T-helper 2 cell (primary cell): ENCODE measurements at regions not wholly inside any gene's neighbourhood (a gene's known extent, or its start where the extent isn't known, plus 50 kb on each side); places are given as distances from the start of the nearest gene placed in this dataset.

Experiments used
- DNase-seq, 5 experiments: peaks; one replicate each; pipeline versions ENCODE4 v3.0.0 to v3.0.0-alpha.2; 2012 to 2022

DNA sequence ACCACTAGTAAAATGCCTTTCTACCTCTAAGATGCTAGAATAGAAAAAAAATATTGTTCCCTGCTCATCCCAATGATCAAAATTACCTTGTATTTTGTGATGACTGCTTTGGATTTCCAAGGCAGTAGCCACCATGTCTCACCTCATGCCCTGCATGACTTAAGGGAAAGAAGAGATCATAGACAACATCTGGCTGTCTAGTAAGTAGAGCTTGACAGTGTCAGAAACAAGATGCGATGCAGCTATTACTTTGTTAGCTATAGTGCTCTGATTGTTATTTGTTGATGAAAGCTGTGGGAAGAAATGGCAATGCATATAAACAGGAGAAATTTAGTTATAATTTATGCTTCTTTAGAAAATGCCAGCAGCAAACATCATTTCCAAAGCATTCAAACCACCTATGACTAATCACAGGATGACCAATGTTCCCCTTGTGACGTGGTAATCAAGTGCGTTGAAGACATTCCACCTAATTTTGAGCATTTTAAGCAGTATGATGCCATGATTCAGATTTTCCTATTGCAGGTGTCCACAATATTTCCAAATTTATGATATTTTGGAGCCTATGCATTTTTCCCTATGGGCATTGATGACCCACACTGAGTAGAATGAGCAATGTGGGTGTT is 308.3 kb downstream of the KCNRG start:
- DNase-seq, result no peak

DNA sequence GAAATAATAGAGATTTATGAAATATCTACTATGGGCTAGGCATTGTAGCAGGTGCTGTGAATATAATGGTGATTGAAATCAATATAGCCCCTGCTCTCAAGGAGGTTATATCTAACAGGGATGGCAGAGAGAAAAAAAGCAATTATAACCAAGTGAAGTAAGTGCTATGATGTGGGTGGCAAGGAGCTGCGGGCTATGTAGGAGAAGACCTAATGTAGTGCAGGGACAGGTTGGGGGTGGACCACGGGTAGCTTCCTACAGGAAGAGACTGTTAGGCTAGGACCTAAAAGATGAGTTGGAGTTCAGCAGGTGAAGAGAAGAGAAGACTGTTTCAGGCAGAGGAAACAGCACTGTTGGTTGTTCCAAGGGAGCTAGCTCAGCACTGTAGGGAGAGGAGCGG is 311.0 kb downstream of the KCNRG start:
- no peak for DNase-seq

DNA sequence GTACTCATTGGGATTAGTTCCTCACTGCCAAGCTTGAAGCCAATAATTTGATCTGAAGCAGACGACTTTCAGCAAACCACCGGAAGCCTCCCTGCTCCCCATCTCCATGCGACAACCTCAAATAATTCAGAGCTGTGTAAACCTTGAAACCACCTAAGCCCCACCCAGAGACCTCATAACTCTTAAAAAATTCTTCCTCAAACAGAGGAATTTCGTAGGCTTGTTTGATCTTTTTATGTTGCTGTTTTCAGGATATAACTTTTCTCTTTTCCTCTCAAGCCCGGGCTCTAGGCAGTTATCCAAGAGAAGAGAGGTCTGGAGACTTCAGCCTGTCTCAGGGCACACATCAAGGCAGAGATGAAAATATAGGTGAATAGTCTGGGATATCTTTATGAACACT is 311.6 kb downstream of the KCNRG start:
- DNase-seq, result no peak

DNA sequence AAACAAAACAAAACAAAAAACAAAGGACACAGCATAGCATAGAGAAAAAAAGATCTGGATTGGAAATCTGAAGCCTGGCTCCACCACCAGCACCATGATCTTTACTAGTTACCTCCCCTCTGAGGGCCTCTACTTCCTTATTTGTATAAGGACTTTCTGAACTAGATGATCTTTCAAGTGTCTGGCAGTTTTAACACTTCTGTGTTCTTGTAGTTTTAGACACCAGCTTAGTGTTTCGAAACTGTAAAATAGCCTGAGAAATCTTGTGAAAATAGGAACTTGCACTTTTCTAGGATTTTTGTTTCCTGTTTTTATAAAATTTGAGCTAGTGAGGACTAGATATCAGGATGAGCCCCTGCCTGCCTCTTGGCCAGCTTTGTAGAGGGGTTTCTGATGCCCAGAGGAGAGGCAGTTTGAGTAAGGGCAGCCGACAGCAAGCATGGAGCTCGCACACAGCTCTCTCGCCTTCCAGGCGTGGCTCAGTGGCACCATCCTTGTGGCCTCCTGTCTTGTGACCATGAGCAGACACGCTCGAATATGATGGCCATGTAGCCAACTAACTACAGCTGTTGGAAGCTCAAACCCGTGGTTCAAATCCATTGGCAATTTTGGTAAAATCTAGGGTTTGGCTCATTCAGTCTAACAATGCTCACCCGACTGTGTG is 319.0 kb downstream of the KCNRG start:
- DNase-seq, result no peak

DNA sequence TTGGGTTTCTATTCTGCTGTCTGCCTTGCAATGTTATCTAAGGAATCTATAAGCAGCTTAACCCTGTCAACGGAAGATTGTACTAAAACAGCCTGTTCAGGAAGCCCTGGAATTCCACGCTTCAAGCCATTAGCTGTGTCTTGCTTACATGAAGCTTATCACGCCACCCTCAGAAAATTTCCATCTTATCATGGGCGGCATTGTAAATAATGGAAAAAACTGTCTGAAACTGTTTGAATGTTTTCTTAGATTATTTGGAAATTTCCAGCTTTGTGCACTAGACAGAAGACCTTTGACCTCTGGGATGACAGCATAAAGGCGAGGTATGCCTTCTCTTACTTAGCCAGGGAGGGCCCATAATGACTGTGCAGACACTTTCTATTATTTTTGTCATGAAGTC is 319.7 kb downstream of the KCNRG start:
- no peak for DNase-seq

DNA sequence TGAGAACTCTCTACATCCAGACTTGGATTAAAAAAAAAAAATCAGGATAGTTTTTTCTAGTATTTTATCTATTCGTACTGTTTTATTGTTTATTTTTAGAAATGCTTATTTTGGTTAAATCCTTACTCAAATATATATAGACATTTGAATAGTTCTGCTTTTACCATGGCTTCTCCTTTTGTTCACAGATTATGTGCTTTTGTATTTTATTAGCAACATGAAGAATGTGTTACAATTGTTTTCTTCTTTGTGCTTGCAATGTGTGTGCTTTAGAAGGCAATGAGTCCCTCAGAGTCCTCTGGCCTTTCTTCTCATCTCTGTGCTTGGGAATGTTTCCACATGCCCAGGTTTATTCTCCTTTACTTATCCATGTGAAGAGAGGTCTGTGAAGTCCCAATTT is 324.0 kb downstream of the KCNRG start:
- DNase-seq, result no peak

DNA sequence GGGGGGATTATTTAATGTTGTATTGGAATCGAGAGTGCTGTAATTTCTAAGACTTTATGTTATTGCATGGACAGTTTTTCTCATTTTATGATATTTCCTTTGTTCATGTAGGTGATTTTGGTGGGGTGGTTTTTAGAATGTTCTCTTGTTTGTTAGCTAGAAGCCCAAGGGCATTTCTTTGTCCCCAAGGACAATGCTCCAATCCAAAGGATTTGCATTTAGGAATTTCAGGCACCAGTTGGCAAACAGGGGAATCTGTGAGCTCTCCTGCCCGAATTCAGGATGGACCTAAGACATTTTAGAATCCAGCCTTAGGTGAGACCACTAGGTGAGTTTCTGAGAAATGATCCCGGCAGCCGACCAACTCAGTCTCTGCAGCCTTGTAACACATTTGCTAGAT is 324.9 kb downstream of the KCNRG start:
- no peak for DNase-seq

DNA sequence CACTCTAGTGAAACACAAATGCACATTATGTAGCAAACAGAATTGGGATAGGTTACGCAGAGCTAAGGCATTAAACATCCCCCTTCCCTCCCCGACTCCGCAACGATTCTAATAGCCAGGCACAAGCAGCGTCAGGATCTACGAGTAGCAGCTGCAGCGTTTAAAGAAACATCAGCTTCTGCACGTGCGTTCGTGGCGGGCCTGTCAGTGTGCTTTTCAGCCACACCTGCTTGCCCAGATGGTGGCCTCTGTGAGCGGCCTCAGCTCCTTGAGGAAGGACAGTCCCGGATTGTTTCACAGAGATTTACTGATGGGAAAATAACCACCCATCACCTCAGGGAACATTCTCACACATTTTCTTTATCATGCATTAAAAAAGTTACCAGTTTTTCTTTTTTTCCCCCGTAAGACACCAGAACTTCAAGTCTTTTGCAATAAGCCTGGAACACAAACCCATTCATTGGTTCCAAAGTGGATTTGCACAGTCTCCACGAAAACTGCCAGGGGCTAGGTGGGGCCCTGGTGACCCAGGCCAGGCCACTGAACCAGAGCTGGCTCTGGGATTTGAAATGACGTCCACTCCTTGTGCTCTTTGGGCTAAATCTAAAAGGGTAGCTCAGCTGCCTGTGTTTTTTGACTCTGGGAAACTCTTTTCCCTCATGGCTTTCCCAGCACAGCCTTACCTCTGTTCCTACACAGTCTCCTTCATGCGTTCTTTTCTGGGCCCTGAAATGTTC is 325.5 kb downstream of the KCNRG start:
- no peak for DNase-seq

DNA sequence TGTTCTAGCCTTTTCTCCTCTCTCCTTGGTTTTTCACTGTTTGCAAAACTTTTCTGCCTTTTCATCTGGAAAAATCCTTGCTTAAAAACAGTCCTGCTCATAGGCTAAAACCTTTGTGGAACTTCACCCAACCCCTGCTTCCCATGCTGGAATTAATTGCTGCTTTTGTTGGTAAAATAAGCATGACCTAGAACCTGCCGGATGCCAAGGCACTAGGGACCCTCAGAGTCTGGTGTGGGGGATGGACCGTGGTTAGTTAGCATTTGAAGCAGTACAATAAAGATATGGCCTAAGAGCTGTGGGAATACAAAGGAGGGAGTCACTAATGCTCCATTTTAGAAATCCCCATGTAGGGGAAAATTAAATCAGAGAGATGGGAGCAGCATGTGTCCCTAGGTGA is 326.3 kb downstream of the KCNRG start:
- DNase-seq, result no peak

DNA sequence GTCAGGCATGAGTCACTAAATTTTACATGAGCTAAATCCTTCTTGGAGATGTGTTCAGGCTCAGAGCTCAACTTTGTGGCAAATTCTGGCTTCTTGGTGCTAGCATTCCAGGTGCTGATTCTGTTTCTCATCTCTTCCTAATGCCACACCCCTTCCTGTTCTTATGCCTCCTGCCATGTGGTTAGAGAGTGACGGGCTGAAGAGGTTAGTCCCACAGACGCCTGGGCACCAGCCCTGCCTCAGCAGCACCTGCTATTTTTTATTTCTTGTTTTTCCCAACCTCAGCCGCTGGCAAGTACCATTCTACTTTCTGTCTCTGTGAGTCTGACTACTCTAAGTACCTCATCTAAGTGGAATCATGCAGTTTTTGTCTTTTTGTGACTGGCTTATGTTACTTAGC is 329.5 kb downstream of the KCNRG start:
- DNase-seq, result no peak

DNA sequence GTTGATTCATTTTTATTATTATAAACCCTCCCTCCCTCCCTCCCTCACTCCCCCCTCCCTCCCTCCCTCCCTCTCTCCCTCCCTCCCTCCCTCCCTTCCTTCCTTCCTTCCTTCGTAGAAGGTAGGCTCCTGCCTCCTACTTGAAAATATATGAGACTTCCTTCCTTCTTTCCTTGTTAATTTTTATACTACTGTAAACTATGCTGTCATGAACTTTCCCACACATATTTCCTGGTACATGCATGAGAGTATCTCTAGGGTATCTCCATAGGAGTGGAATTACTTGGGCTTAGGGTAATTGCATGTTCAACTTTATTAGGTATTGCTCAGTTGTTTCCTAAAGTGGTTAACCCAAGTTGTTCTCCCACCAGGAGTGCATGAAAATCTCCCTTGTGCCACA is 330.6 kb downstream of the KCNRG start:
- no peak for DNase-seq

DNA sequence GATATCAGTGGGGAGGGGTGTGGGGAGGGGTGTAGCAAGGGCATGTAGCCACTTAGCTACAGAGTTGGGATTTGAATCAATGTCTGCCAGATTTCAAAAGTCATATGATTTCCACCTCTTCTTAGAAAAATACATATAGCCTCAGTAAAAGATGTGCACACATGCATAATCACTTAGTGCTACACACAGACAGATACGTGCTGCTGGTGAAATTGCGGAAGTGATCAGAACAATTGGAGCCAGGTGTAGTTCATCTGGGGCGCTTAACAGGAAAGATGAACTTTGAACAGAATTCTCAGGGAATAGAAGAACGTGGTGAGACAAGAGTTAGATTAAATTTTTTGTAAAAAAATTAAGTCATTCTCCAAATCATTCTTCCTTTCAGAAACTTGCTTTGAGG is 333.1 kb downstream of the KCNRG start:
- DNase-seq, result no peak

DNA sequence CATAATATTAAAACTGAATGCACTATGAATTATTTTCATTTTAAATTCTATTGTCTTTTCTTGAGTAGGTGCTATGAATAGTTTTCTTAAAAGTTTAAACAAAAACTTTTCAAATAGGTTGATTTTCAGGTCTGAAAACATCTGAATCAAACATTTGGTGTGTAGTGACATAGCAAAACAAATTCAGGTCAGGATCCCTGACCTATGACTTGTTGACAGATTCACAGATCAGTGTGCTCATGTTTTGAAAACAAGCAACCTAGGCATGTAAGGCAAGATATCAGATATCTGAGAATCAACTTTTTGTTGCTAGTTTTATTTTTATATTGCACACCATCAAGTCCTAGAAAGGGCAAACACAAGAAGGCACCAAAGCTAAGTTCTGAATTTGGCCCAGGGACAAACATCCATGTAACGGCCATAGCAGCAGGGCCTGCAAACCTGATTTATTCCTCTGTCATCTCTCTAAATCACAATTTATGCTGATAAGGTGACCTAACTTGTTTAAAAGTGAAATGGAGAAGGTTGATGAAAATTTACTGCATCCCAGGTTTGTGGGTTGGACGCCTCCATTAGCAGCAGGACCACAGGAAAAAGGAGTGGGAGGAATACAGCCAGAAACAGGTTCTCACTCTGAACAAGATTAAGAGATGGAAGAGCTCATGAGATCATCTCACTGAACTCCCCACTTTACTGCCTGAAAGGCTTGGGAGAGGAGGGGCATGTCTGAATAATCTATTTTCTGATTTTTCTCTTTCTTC is 337.7 kb downstream of the KCNRG start:
- DNase-seq, result no peak

DNA sequence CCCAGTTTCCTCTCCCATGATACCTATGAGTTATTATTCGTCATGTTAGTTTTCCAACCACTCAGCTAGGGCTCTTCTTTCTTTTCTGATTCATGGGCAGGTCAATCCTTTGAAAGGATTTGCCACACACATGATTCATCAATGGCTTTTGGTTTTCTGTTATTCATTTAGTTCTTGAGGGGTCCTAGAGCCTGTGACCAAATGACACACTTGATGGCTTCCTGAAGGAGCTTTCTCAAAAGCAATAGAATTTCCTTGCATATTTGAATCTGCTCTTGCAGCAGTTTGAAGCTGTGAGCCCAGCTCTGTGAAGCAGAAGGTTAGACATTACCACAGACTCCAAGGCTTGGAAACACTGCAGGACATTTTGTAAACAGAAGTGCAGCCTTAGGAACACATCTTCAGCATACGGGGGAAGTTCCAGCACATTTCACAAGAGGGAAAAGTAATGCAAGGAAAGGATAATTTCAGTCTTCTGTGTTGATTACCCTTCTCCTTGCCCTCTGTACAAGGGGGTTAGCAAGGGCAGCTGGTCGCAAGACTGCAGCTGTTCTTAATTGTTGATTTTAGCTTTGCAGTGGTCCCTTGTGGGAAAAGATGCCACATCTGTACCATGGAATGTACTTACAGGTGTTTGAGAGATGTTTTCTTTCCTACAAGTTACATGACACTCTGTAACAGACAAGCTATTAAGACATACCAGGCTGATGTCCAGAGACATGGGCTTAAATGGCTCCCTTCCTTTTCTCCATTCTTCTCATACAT is 338.6 kb downstream of the KCNRG start:
- DNase-seq, result no peak

DNA sequence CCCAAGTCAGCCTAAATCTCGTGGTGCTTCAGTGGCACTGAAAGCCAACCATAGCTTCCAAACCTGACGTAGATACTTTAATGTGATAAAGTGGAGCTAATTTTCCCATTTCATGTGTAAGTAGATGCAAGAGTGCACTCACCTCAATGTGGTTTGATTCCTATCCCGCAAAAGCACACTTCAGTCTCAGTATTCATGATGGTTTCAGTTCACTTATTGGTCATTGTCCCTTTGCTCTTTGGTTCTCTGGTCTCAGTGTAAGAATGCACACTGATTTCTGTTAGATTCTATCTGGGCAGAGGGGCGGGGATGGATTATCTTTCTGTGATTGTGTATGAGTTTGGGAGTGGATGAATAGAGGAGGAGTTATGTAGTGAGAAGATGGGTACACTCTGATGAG is 340.6 kb downstream of the KCNRG start:
- peak in 1 of 5 experiments; percentile 75 for DNase-seq

DNA sequence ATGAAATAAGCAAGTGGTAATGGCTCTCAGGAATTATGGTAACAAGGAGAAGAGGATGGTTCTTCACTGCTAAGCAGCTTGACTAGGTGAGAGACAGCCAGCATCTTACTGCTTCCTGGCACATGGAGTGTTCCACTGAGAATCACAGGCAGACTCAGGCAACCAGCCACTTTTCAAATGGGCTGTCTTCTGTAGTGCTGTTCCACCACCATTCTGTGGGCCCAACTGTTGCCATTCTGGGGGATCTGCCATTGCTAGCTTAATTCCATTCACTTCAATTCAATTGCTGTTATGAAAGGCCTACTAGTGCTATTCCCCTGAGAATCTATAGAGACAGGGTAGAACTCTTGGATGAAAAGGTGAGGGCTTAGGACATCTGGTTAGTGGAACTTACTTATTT is 341.9 kb downstream of the KCNRG start:
- no peak for DNase-seq

DNA sequence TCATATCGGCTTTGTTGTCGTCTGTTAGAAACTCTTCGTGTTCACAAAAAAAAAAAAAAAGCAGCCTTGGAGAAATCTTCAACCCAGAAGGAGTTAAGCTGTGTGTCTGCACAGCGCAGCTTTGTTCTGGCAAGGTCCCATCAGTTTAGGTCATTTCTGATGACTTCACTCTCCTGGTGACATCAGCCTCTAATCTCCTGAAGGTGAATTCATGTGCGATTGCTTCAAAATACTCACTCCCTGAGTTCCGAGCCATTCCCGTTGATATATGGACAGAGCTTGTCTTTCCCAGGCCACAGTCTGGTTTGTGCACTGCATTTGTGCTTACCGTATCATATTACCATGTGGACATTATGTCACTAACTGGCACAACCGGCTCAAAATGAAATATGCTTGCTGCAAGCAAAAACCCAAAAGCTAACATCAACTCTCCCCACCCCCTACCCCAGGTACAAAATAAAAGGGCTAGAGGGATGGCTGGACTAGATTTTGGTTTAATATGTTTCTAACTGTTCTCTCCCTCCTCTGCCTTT is 342.4 kb downstream of the KCNRG start:
- no peak for DNase-seq

DNA sequence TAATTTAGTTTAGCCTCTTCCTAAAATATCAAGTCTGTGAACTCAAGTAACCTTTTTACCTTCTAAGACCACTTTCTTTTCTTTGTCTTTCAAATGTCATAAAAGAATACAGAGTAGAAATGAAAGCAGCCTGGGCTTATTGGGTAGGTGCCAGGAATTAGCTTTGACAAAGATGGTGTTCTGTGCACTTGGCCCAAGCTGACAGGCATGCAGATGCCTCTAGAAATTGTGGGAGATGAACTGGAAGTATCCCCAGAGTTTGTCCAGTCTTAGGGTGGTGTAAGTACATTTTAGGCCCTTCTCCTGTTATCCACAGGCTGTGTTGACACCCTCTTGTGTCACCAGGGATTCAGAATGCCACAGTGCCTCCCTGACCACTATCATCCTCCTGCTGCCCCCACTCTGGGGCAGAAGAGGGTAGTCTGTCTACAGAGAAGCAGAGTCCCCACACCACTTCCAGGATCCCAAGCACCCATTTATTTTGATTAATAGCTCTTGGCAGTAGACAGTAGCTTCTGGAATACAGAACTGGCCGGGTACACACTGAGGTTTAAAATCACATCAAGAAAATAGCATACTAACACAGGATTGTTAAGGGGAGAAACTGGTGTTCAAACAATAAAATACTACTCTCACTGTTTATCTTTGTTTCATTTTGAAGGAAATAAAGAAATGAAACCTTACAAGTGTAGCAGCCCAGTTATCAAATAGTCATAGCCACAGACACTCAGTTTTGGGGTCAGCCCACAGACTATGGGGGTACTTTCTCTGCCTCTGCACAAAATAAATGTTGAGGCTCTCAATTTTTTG is 343.2 kb downstream of the KCNRG start:
- no peak for DNase-seq

DNA sequence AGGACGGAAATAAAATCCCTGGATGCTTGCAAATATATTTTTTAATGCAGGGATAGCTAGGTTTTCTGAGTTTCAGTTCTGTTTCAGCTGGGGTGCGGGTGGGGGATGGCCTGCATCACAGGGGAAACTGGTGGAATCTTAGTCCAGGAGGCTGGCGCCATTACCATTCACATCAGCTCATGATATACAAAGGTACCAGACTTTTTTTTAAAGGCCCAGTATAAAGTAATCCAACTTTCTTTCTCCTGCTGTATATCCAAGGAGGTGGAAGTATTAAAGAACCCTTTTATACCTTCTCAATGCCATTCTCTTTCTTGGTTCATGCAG is 343.8 kb downstream of the KCNRG start:
- DNase-seq, result no peak

DNA sequence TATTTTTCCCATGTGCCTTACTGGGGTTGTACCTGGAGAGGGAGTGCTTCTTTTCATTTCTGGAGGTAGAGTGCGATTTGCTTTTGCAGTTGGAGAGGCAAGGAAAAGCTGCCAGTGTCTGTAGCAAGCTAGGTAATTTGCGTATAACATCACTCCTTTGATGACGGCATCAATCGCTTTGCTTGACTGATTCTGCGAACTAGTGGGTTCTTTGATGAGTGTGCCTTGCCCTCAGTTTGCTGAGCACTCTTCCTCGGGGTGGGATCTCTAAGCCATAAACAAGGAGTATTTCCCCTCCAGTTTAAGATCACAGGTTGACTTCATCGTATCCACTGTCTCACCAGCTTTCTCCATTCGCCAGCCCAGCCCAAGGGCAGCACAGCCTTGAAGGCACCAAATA is 344.5 kb downstream of the KCNRG start:
- DNase-seq, result no peak

DNA sequence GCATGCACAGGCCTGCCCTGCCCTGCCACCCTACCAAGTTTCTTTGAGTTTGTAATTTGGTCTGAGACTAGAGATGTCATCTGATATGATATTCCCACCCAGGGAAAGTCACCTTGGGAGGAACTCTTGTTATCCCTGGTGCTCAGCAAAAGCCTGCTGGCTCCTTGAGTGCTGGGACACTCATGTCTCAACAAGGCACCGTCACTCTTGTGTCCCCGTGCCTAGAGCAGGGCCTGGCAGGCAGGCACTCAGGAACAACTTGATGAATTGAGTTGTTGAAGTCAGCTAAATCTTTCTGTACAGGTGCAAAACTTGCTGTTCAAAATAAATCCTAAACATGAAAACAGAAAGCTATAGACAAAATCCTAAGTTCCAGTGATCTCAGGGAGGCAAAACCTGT is 345.4 kb downstream of the KCNRG start:
- no peak for DNase-seq

DNA sequence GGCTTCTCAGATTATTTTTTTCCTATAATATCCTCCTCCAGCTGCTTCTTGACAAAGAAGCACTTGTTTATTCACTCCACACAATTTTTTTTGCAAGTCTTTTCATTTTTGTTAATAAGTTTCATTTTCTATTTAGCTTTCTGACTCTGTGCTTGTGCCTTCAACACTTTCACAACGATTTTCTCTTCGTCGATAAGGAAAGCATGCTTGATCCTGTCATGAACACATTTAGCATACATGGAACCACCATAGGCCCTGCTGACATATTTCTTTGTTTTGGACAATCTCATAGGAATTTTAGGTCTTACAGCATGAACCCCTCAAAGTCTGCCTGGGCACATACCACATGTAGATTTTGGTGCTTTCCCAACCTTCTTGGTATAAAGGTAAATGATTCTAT is 346.0 kb downstream of the KCNRG start:
- DNase-seq, result peak in 1 of 5 experiments; percentile 63
